PC-9 (cell line): ENCODE measurements at regions not wholly inside any gene's neighbourhood (a gene's known extent, or its start where the extent isn't known, plus 50 kb on each side); places are given as distances from the start of the nearest gene placed in this dataset.

Experiments used
- EZH2 ChIP-seq: fragments of 200-600 bp; sonication (generic); IDR thresholded peaks from 2 replicates; pipeline ENCODE4 v1.8.0; 2017; ENCODE audit warnings: antibody characterized with exemption, low read depth
- TF ChIP-seq, protein P1 (sequence below): fragments of 200-600 bp; sonication (generic); conservative IDR thresholded peaks from 2 replicates; pipeline ENCODE4 v1.6.1; 2017; ENCODE audit warnings: mixed run types, antibody characterized with exemption, mild to moderate bottlenecking, moderate library complexity

DNA sequence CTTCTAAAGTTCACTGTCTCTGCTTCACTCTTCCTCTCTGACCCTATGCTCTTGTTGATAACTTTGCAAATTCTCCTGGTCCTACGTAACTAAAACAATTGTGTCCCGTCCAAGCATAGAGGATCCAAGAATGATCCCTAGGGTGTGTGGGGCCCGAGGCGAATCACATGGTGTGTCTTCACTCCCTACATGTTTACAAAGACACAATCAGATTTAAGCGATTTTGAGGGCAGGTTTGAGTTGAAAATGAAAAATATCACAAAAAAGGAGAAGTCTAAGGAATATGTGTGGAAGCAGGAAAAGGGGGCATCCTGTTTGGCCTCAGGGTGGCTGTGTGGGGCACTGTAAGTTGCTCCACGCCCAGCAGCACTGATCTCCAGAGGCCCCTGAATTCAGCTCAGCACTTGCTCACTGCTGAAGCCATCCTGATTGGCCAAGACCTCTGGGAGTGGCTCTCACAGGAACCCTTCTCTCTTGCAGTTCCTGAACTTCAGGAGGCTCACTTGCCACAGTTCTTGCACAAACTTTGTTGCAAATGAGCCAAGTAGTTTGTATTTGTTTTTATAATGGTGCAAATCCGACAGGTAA is 363.6 kb downstream of the ZNF521 start:
- TF ChIP-seq, protein P1, sequence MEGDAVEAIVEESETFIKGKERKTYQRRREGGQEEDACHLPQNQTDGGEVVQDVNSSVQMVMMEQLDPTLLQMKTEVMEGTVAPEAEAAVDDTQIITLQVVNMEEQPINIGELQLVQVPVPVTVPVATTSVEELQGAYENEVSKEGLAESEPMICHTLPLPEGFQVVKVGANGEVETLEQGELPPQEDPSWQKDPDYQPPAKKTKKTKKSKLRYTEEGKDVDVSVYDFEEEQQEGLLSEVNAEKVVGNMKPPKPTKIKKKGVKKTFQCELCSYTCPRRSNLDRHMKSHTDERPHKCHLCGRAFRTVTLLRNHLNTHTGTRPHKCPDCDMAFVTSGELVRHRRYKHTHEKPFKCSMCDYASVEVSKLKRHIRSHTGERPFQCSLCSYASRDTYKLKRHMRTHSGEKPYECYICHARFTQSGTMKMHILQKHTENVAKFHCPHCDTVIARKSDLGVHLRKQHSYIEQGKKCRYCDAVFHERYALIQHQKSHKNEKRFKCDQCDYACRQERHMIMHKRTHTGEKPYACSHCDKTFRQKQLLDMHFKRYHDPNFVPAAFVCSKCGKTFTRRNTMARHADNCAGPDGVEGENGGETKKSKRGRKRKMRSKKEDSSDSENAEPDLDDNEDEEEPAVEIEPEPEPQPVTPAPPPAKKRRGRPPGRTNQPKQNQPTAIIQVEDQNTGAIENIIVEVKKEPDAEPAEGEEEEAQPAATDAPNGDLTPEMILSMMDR, result no peak
- no peak for TF ChIP-seq EZH2
